HepG2 (cell line): ENCODE measurements at regions not wholly inside any gene's neighbourhood (a gene's known extent, or its start where the extent isn't known, plus 50 kb on each side); places are given as distances from the start of the nearest gene placed in this dataset.
A peak's percentile ranks its signal among the peaks of the same experiment; 100 is the strongest.
"Not testable (repeated sequence)": the region's sequence is repeated elsewhere in the genome, so short reads cannot be mapped to it uniquely, and the experiment has no call there.

ENCODE experiments used
- ARID5B ChIP-seq: IDR thresholded peaks from 2 replicates; pipeline ENCODE4 v1.4.0; 2020; ENCODE audit warnings: mild to moderate bottlenecking, missing genetic modification reagents
- ATF2 ChIP-seq: sonication (generic); formaldehyde crosslinking; IDR thresholded peaks from 2 replicates; pipeline ENCODE4 v1.4.0; 2020; ENCODE audit warnings: missing genetic modification reagents
- BRD4 ChIP-seq: sonication (generic); formaldehyde crosslinking; IDR thresholded peaks from 2 replicates; pipeline ENCODE4 v1.4.0; 2020; ENCODE audit warnings: missing genetic modification reagents
- CTCF ChIP-seq: sonication (generic); formaldehyde crosslinking; IDR thresholded peaks from 2 replicates; pipeline ENCODE4 v1.5.0; 2020; ENCODE audit warnings: mild to moderate bottlenecking, missing genetic modification reagents, moderate library complexity
- LCORL ChIP-seq, 2 experiments: fragments of 450-650 bp in 1 of 2; sonication (generic) in 1 of 2; formaldehyde crosslinking in 1 of 2; IDR thresholded peaks; 2 replicates each; pipeline versions ENCODE4 v1.5.0 to v1.6.1; 2017 to 2020; ENCODE audit warnings: antibody characterized with exemption in 1 of 2, missing genetic modification reagents in 1 of 2
- MBD4 ChIP-seq: IDR thresholded peaks from 2 replicates; pipeline ENCODE4 v1.6.1; 2012; ENCODE audit warnings: low read length, inconsistent platforms, borderline replicate concordance
- MLX ChIP-seq: IDR thresholded peaks from 2 replicates; pipeline ENCODE4 v1.6.1; 2016
- MXD4 ChIP-seq: IDR thresholded peaks from 2 replicates; pipeline ENCODE4 v1.6.1; 2016; ENCODE audit warnings: mild to moderate bottlenecking, missing biosample characterization, missing genetic modification reagents
- NAIF1 ChIP-seq: sonication (generic); formaldehyde crosslinking; IDR thresholded peaks from 2 replicates; pipeline ENCODE4 v1.5.0; 2020; ENCODE audit warnings: mild to moderate bottlenecking, missing genetic modification reagents, borderline replicate concordance
- NFE2L2 ChIP-seq: fragments of 150-350 bp; IDR thresholded peaks from 2 replicates; pipeline ENCODE4 v1.6.1; 2014; ENCODE audit warnings: low read length
- NR2F1 ChIP-seq, 2 experiments: fragments of 450-650 bp in 1 of 2; formaldehyde crosslinking in 1 of 2; IDR thresholded peaks; 2 replicates each; pipeline versions ENCODE4 v1.5.0 to v1.6.1; 2016 to 2020; ENCODE audit warnings: mild to moderate bottlenecking in 1 of 2, missing compliant biosample characterization in 1 of 2, missing genetic modification reagents in 1 of 2, moderate library complexity in 1 of 2
- ONECUT2 ChIP-seq: sonication (generic); formaldehyde crosslinking; IDR thresholded peaks from 2 replicates; pipeline ENCODE4 v1.4.0; 2020; ENCODE audit warnings: missing genetic modification reagents
- PHF5A ChIP-seq: IDR thresholded peaks from one replicate; pipeline ENCODE4 v1.6.1; 2018; ENCODE audit warnings: low read depth, missing genetic modification reagents; ENCODE audit not compliant: unreplicated experiment
- SP4 ChIP-seq: sonication (generic); formaldehyde crosslinking; IDR thresholded peaks from 2 replicates; pipeline ENCODE4 v1.8.1; 2023; ENCODE audit warnings: mild to moderate bottlenecking, missing genetic modification reagents
- SSRP1 ChIP-seq: IDR thresholded peaks from 2 replicates; pipeline ENCODE4 v1.6.1; 2016; ENCODE audit warnings: control low read depth
- TARDBP ChIP-seq: sonication (generic); formaldehyde crosslinking; IDR thresholded peaks from 2 replicates; pipeline ENCODE4 v1.8.0; 2022; ENCODE audit warnings: mild to moderate bottlenecking, missing genetic modification reagents
- YY1 ChIP-seq: IDR thresholded peaks from 2 replicates; pipeline ENCODE4 v1.6.1; 2011; ENCODE audit warnings: low read length, low read depth, moderate library complexity, mild to moderate bottlenecking; ENCODE audit not compliant: insufficient read depth, insufficient replicate concordance
- ZNF121 ChIP-seq: sonication (generic); formaldehyde crosslinking; IDR thresholded peaks from 2 replicates; pipeline ENCODE4 v1.5.0; 2020; ENCODE audit warnings: mild to moderate bottlenecking, missing genetic modification reagents
- ZNF441 ChIP-seq: sonication (generic); formaldehyde crosslinking; IDR thresholded peaks from 2 replicates; pipeline ENCODE4 v1.7.0; 2021; ENCODE audit warnings: missing genetic modification reagents, borderline replicate concordance
- ZNF503 ChIP-seq: sonication (generic); formaldehyde crosslinking; IDR thresholded peaks from 2 replicates; pipeline ENCODE4 v1.4.0; 2020; ENCODE audit warnings: missing genetic modification reagents

- TF ChIP-seq MBD4 (0 out of 2 replicates have a peak, but pooled peaks have one; percentile 74), SP4 (0 out of 2 replicates have a peak, but pooled peaks have one; percentile 29), MXD4 (CRISPR knock-in tag) (peak; percentile 40; the same call in 1 of the 2 replicates), YY1 (peak; percentile 16), NAIF1 (CRISPR knock-in tag) (peak; percentile 65; the same call in 1 of the 2 replicates), MLX (CRISPR knock-in tag) (peak; percentile 81), ZNF503 (peak; percentile 51; the same call in 1 of the 2 replicates), ONECUT2 (CRISPR knock-in tag) (0 out of 2 replicates have a peak, but pooled peaks have one; percentile 40), CTCF (CRISPR knock-in tag) (peak; percentile 34; the same call in 1 of the 2 replicates), SSRP1 (CRISPR knock-in tag) (peak; percentile 40; the same call in 1 of the 2 replicates), LCORL (CRISPR knock-in tag; IDR thresholded peaks at IDR 0.05) (peak; percentile 67; the same call in 1 of the 2 replicates), BRD4 (CRISPR knock-in tag) (peak; percentile 61), PHF5A (peak; percentile 32), ARID5B (CRISPR knock-in tag) (peak; percentile 95), ATF2 (CRISPR knock-in tag) (peak; percentile 84; the same call in 1 of the 2 replicates), NR2F1 (CRISPR knock-in tag; IDR thresholded peaks at IDR 0.05) (peak; percentile 85 to 90), TARDBP (CRISPR knock-in tag) (peak; percentile 83; the same call in 1 of the 2 replicates), ZNF441 (peak; percentile 44; the same call in 1 of the 2 replicates), NFE2L2 (peak; percentile 79), ZNF121 (CRISPR knock-in tag) (peak; percentile 41; the same call in 1 of the 2 replicates)
- TF ChIP-seq LCORL (IDR thresholded peaks at IDR 0.05), result not testable (repeated sequence)
Observed at GRCh38 chr2:242080575-242081214, 211.2 kb downstream of the RTP5 start (continued).
